ENCODE measurements at regions not wholly inside any gene's neighbourhood (a gene's known extent, or its start where the extent isn't known, plus 50 kb on each side); places are given as distances from the start of the nearest gene placed in this dataset.

DNA sequence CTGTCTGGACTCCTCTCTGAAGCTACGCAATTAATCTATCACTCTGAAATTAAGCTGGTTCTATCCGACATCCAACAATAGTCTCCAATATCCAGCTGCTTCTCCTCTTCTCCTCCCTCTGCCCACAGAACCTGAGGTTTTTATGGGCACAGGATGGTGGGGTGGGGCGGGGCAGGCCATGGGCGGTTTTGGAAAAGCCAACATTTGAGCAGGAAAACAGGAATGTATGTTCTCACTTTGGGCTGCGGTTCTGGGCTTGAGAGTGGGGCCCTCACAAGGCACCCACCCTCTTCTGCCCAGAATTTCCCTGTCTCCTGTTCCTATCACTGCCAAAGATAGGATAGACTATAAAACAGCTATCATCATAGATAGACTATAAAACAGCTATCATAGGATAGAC lies 1144.2 kb downstream of the EPHA7 start:
- TF ChIP-seq, protein P1, sequence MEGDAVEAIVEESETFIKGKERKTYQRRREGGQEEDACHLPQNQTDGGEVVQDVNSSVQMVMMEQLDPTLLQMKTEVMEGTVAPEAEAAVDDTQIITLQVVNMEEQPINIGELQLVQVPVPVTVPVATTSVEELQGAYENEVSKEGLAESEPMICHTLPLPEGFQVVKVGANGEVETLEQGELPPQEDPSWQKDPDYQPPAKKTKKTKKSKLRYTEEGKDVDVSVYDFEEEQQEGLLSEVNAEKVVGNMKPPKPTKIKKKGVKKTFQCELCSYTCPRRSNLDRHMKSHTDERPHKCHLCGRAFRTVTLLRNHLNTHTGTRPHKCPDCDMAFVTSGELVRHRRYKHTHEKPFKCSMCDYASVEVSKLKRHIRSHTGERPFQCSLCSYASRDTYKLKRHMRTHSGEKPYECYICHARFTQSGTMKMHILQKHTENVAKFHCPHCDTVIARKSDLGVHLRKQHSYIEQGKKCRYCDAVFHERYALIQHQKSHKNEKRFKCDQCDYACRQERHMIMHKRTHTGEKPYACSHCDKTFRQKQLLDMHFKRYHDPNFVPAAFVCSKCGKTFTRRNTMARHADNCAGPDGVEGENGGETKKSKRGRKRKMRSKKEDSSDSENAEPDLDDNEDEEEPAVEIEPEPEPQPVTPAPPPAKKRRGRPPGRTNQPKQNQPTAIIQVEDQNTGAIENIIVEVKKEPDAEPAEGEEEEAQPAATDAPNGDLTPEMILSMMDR (IDR thresholded peaks at IDR 0.05; ENCODE audit: low read length): no peak
- TF ChIP-seq EZH2 (optimal IDR thresholded peaks at IDR 0.05; ENCODE audit: low read depth, low read length) (no peak), EZH2phosphoT487 (IDR thresholded peaks at IDR 0.05; ENCODE audit: low read length) (no peak)

Data from MM.1S (cell line).